Stimulated activated CD8-positive, alpha-beta memory T cell treated with anti-CD3 and anti-CD28 coated beads, Interleukin-4, amount 100 ng/mL, for 24 hours (primary cell): ENCODE measurements at regions not wholly inside any gene's neighbourhood (a gene's known extent, or its start where the extent isn't known, plus 50 kb on each side); places are given as distances from the start of the nearest gene placed in this dataset.

Experiments used
- DNase-seq: peaks from one replicate; pipeline ENCODE4 v3.0.0-alpha.2; 2020; ENCODE audit warnings: low read depth

DNA sequence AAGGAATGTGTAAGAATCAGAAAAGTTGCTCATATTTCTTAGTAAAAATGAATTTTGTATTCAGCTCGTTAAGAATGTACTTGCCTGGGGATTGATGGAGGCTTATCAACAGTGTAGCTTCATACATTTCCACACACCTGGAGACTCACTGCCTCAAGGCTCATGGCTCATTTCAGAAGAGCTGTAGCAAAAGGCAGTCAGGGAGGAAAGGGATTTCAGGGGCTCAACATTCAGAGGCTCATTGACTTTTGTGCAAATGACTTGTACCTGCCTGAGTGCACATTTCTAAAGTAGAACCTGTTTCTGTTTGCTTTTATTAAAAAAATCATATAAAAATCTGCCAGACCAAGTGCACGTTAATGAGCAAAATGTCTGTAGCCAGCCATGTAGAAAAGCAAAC, 304.4 kb downstream of the KCNS3 start:
- no peak for DNase-seq

DNA sequence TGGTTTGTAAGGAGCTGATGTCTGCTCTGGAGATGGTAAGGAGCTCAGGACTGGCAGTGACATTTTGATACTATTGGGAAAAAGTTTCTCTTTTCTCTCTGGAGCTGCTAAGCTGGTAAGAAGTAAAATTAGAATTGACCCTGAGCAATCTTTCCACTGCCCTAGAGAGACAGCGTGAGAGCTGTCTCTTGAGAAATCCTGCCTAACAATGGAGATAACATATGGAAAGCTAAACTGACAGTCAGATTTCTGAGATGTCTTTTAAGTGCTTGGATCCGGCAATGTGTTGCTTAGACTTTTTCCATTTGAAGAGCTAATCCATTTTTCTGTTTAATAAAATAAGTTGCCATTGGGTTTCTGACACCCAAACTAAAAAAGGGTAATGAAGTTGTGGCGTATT, 302.4 kb downstream of the KCNS3 start:
- no peak for DNase-seq

DNA sequence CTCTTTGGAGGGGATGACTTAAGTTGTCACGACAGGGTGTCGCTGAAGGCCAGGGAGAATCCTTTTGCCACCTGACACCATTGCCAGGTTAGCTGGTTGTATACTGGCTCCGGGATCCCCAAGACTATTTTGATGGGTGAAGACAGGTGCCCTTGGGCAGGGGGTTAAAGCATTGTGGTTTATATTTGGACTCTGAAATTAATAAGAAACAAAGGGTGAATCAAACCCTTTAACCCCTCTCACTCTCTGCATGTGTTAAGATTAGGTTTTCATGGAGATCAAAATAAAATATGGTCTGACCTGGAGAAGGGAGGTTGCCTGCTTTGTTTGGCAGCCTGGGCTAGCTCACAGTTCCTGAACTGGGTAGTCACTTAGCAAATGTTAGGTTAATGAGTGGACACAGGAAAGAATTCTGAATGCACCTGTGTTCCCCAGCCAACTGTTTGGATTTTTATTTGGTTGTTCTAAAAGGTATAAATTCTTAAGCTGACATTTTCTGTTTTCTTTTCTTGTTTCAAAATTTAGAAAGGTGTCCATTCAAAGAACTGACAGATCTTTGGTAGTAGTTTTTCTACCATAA, 301.7 kb downstream of the KCNS3 start:
- DNase-seq = no peak

DNA sequence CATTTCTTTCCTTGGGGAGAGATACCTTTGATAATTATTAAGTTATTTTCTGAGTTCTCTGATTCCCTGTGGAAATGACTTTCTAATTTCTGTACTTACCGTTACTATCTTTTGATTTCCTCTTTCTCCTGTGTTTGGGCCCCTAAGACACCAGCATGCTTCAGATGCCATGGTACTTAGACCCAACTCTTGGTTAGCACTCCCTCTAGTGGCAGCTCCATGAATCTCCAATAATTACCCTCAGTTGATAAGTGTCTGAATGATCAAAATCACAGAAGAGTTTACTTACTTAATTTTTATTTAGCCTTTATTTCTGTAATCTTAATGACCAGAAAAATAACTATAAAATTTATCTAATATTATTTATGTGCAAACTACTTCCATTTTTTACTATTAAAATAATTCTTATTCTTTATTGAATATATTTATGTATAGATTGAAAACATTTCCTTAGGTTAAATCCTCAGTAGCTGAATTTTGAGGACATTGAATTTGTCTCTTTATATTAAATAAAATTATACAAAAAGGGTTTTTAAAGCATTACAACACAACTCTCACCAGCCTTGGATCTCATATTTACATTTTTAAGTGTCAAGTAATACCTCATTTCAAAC, 300.4 kb downstream of the KCNS3 start:
- no peak for DNase-seq

DNA sequence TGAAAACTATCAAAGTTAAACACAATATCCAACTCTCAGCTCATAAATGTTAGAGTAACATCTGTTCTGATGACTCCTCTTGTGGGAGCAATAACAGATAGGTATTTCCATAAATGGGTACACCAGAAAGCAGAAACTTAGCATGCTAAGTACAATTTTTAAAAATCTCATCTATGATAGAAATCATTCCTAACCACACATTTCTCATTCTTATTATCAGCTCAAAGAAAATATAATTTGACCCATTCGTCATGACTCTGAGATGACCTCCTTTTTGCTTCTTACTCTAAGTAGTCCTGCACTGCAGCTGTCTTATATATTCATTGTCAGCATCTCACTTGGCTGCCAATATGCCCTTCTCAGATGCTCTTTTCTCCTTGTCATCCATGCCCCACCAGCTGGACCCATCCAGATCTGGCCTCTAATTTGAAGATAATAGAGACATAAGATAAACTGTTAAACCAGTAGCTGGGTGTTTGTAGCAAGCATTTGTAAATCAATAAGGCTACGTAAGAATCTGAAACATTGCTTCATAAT, 298.3 kb downstream of the KCNS3 start:
- DNase-seq = no peak

DNA sequence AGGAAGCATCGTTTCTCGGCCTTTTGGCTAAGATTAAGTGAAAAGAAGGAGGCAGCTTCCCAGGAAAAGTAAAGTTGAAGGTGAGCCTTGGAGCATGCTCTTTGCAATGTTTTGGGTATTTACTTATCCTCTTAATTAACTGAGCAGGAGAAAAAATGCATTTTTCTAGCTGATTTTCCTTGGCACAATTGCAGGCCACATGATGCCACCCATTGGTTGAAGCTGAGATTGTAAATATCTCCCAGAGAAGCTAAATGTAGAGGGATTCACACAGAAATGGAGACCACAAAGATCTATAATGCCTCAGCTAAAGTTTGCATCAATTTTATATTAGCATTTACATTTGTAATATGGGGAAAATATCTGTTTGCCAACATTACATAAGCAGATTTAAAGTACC, 294.1 kb downstream of the KCNS3 start:
- no peak for DNase-seq

DNA sequence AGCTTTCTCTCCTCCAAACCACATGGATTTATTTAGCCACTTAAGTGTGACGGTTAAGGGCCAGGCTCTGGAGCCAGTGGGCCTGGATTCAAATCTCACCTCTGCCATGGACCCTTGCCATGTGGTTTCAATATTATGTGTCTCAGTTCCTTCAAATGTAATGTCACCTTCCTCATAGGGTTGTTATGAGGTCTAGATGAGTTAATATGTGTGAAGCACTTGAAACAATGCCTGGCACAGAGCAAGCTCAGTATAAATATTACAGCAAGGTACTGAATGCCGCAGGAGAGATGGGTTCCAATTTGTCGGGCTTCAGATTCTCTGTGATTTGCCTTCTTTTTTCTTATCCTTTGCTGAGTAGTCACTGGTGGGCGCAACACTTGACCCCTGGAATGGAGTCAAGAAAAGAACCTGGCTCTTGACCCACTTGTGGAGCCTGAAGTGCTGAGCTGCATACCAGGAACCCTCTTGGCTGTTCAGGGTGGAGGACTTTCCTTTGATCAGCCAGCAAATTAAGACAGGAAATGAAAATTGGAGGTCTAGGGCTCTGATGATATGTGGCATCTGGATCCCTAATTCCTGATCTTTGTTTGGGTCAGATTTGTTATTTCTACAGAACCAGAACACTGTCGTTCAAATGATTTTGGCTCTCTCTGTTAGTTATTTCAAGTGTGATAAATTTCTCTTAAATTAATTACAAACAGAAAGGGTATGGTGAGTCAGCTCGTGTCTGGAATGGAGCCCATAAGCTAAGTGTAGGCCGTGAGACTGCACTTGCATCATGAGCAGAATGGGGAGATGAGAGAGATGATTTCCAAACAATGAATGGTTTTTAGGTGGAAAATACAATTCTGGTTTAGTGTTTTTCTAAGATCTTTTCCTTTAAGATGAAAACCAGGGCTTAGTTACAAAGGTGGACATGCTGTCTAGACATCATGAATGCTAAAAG, 293.0 kb downstream of the KCNS3 start:
- no peak for DNase-seq

DNA sequence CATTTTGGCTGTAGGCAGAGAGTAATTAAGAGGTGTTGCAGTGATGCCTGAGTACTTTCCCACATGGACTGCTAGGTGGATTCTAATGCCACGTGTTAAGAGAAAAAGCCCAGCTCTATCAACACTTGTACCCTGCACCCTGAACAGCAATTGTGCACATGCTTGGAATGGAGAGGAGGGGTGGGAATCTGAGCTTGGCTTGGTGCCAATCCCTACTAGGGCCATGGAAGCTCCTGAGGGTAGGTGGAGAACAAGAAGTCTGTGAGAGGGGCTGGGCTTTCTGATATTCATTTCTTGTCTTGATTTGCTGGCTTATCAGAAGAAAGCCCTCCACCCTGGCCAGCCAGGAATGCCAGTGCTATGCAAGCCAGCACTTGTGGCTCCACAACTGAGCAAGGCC, 292.2 kb downstream of the KCNS3 start:
- no peak for DNase-seq

DNA sequence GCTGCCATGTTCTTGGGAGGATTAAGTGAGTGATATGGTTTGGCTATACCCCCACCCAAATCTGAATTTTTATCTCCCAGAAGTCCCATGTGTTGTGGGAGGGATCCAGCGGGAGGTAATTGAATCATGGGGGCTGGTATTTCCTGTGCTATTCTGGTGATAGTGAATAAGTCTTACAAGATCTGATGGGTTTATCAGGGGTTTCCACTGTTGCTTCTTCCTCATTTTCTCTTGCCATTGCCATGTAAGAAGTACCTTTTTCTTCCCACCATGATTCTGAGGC, 291.4 kb downstream of the KCNS3 start:
- DNase-seq = no peak

DNA sequence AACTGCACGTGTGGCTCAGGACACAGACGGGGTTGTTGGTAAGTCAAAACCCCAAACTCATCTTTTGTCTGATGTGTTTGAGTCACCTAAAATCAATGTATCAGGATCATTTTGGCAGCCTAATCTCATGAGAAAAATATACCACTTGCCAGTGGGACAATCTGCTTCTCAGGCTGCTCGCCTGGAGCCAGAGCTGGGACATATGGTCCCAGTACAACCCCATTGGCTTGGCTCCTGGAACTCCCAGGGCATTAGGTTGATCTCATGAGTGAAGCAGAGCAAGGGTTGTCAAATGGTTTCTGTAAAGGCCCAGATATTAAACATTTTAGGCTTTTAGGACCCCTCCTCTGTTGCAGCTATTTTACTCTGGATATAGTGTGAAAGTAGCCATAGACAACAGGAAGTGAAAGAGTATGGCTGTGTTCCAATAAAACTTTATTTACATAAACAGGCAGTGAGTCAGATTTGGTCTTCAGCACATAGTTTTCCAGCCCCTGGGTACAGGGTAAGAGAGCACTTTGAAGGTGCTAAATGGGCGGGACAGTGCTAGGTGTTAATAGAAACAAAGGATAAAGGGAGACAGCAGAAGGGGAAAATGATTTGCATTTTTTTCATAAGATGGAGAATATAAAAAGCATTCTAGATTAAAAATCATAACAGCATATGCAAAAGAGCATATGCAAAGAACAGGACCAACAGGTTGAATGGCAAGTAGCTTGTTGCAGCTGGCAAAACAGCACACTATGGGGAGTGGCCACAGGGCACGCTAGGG, 290.8 kb downstream of the KCNS3 start:
- DNase-seq = no peak

DNA sequence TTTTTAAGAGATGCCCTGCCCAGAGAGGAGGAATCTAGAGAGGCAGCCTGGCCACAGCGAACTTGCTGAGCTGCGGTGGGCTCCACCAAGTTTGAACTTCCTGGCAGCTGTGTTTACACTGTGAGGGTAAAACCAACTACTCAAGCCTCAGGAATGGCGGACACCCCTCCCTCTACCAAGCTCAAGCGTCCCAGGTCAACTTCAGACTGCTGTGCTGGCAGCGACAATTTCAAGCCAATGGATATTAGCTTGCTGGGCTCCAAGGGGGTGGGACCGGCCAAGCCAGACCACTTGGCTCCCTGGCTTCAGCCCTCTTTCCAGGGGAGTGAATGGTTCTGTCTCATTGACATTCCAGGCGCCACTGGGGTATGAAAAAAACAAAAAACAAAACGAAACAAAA, 289.4 kb downstream of the KCNS3 start:
- DNase-seq = no peak

DNA sequence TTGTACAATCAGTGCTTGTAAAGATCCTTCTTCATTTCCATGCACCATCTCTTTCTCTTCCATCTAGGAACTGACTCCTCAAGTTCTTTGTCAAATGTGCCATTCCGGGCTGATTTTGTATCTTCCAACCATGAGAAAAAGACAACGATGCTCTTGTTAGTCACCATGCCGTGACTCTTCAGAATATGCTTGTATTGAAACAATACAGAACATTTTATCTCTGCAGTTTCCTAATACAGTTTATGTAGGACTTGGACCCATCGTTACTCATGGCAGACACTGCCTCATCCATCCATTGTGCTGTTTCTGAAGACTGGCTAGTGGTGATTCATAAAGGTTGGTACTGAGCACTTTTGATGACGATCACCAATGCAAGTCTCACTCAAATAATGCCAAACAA, 283.2 kb downstream of the KCNS3 start:
- DNase-seq = no peak

DNA sequence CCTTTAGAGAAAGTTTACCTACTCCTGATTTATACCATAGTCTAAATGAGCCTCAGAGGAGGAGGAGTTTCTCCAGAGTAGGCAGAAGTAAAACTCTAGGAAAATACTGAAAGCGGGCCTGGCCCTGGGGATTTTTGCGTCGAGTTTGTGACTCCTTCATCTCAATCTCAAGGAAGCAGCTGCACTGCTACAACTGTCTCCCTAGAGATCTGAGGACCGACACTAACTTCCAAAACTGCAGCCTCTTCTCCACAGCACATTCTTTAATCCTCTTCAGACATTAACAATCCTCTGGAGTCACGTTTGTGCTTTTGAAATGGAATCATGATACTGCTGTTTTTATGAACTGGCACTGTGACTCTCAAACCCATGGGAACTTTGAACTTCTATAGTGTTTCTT, 281.4 kb downstream of the KCNS3 start:
- DNase-seq = no peak

DNA sequence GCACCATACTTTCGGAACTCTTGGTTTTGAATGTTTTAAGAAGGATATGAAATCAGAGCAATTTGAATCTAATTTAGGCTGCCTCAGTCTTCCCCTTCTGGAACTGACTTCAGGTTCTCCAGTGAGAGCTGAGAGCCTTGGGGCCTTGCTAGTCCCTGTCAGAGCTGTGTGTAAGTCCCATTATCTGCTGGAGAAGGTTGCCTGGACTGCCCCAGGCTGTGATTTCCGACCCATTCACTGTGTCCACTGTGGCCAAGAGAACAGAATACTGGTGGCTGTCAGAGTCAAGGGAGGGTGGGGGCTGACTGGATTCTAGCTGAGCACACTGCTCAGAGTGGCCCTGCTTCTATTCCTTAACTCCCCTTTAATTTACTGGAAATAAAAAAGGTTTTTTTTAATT, 278.0 kb downstream of the KCNS3 start:
- no peak for DNase-seq

DNA sequence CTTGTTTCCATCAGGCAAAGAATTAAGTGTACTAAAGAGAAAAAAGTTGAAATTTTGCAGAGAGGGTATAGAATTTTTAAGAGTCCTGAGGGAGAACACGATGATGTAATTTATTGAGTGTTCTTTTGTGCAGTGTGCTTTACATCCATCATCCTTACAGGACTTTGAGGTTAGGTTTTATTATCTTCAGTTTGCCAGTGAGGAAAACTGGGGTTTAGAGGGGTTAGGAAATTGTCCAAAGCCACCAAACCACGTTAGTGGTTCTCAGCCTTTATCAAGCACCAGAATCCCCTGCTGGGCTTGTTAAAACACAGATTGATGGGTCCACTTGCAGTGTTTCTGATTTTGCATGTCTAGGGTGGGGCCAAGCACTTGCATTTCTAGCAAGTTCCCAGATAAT, 277.5 kb downstream of the KCNS3 start:
- DNase-seq = no peak

DNA sequence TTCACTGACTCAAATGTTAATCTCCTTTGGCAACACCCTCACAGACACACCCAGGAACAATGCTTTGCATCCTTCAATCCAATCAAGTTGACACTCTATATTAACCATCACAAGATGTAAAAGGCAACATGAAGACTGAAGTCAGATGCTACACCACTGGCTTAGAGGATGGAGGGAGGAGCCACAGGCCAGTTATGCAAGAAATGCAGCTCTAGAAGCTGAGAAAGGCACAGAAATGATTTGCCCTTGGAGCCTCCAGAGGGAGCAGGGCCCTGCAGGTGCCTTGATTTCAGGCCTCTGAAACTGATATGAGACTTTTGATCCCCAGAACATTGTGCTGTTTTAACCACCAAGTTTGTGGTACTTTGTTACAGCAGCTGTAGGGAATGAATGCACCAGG, 276.3 kb downstream of the KCNS3 start:
- DNase-seq = no peak

DNA sequence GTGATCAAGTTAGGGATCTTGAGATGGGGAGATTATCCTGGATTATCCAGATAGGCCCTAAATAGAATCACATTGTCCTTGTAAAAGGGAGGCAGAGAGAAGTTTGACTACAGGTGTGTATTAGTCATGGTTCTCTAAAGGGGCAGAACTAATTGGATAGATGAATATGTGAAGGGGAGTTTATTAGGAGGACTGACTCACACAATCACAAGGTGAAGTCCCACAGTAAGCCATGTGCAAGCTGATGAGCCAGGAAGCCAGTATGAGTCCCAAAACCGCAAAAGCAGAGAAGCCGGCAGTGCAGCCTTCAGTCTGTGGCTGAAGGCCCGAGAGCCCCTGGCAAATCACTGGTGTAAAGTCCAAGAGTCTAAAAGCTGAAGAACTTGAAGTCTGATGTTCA, 275.8 kb downstream of the KCNS3 start:
- no peak for DNase-seq

DNA sequence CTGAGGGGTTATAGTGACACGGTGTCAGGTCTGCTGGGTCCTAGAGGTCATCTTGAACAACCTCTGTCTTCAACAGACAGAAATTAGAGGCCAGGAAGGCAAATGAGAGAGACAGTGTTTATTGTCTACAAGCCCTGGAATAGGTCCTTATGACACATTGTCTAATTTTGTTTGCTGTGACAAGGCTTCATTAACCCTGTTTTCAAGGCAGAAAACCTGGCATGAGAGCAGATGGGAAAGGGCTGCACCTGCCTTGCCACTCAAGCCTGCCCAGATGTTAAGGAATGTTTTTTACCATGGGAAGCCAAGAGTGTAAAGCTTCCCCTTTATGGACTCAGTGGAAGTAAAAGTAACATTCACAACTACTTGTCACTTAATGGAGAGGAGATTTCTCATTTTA, 275.3 kb downstream of the KCNS3 start:
- DNase-seq = no peak

DNA sequence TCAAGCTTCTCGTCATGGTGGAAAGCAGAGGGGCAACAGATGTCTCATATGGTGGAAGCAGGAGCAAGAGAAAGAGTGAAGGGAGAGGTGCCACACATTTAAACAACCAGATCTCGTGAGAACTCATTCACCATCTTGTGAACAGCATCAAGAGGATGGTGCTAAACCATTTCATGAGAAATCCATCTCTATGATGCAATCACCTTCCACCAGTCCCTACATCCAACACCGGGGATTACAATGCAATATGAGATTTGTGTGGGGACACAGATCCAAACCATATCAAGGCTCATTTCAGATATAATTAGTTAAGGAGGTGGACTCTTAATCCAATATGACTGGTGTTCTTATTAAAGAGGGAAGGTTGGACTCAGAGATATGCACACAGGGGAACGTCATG, 272.8 kb downstream of the KCNS3 start:
- DNase-seq = no peak

DNA sequence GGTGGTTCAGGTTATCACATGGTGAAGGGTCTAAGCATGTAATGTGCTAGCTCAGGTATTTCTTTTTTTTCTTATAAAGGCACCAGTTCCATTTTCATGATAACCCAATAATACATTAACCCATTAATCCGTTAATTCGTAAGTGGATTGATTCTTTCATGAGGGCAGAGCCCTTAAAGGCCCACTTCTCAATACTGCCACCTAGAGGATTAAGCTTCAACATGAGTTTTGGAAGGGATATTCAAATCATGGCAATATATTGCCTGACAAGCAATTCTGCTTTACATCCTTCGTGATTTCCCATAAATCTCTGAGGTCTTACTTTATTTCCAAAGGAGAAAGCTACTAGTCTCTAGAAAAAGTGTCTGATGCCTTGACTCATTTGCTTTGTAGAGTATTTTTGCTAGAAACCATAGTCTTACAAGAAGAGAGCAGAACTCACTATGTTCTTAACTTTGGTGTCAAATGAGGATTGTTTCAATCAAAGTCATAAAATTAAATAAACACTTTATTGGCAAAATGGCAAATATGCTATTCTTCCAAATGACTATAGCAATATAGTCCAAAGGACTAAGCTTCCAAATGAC, 271.3 kb downstream of the KCNS3 start:
- no peak for DNase-seq

DNA sequence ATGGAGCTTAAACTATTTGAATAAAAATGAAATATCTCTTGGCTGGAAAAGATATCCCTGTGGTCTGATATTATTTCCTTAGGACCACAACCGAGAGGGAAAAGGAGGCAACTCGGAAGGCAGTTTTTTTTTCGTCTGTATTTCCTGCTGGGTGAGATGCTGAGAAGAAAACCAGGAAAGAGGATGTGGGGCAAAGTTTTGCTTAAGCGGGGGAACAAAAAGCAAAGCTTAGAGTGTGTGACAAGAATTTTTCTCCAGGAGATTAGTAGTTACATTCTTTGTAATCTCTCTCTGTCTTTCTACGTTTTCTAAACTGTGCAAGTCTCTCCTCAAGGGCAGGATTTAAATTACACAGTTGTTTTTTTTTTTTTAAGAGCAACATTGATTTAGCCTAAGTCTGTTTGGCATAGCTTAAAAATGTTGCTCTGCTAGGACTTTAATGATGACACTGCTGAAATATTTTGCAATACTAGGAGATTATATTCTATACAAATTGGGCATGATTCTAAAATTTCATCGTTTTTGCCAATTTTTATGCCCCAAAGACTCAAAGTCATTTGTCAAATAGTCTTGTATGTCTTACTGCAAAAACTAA, 258.5 kb downstream of the KCNS3 start:
- DNase-seq = no peak

DNA sequence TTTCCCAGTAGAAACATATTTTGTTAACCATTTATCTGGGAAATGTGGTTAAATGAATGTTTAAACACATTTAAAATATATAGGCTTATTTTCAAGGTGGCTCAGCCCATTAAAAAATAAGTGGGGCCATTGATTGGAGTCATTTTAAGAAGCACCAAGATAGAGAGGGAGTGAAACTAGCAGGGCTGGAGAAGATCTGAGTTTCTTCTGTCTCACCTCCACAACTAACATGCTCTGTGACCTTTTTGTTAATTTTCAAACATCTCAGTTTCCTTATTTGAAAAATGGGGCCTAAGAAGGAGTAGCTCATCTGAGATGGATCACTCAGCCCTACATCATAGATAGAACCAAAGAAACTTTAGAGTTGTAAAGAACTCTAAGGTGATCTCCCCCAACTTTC, 254.8 kb downstream of the KCNS3 start:
- DNase-seq = no peak
